Neural cell (in vitro differentiated cells): ENCODE measurements at regions not wholly inside any gene's neighbourhood (a gene's known extent, or its start where the extent isn't known, plus 50 kb on each side); places are given as distances from the start of the nearest gene placed in this dataset.

Experiments used
- H2AFZ ChIP-seq: fragments of 200-600, 300-800 bp; sonication (generic), shearing (Covaris generic); 2 replicates; pipeline ENCODE4 v1.6.0; 2014; ENCODE audit warnings: low read depth, mild to moderate bottlenecking, antibody characterized with exemption, low read length, moderate library complexity
- H3F3A ChIP-seq: fragments of 200-600 bp; shearing (Covaris generic); 2 replicates; pipeline ENCODE4 v1.6.1; 2016; ENCODE audit warnings: mild to moderate bottlenecking, moderate library complexity, mixed read lengths, antibody characterized with exemption, low read length; ENCODE audit not compliant: insufficient read depth, poor library complexity, severe bottlenecking
- H3K27ac ChIP-seq: fragments of 200-600, 300-800 bp; sonication (generic), shearing (Covaris generic); 2 replicates; pipeline ENCODE4 v1.5.1; 2014; ENCODE audit warnings: mild to moderate bottlenecking, low read length, moderate library complexity
- H3K27me3 ChIP-seq: fragments of 300-800, 200-600 bp; sonication (generic), shearing (Covaris generic); 2 replicates; pipeline ENCODE4 v1.6.0; 2014; ENCODE audit warnings: mild to moderate bottlenecking, low read depth, low read length, moderate library complexity; ENCODE audit not compliant: insufficient read depth
- H3K36me3 ChIP-seq: fragments of 300-800, 200-600 bp; sonication (generic), shearing (Covaris generic); 2 replicates; pipeline ENCODE4 v1.5.1; 2014; ENCODE audit warnings: mild to moderate bottlenecking, antibody characterized with exemption, low read length, moderate library complexity; ENCODE audit not compliant: insufficient read depth
- H3K4me2 ChIP-seq: fragments of 300-800, 200-600 bp; sonication (generic), shearing (Covaris generic); 2 replicates; pipeline ENCODE4 v1.6.0; 2014; ENCODE audit warnings: mild to moderate bottlenecking, low read length
- H3K4me3 ChIP-seq: fragments of 300-800, 200-600 bp; sonication (generic), shearing (Covaris generic); 2 replicates; pipeline ENCODE4 v1.5.1; 2014; ENCODE audit warnings: mild to moderate bottlenecking, low read length, moderate library complexity
- H3K79me2 ChIP-seq: fragments of 200-600 bp; shearing (Covaris generic); replicated peaks from 2 replicates; pipeline ENCODE4 v1.6.0; 2014; ENCODE audit warnings: mild to moderate bottlenecking, low read length, moderate library complexity; ENCODE audit not compliant: insufficient read depth
- H3K9ac ChIP-seq: fragments of 300-800, 200-600 bp; sonication (generic), shearing (Covaris generic); 2 replicates; pipeline ENCODE4 v1.6.1; 2016; ENCODE audit warnings: mild to moderate bottlenecking, low read length, mixed read lengths
- H3K9me2 ChIP-seq: fragments of 200-600 bp; shearing (Covaris generic); 2 replicates; pipeline ENCODE4 v1.6.1; 2016; ENCODE audit warnings: mild to moderate bottlenecking, low read length, mixed read lengths; ENCODE audit not compliant: insufficient read depth
- H3K9me3 ChIP-seq: fragments of 200-600, 300-800 bp; sonication (generic), shearing (Covaris generic); 2 replicates; pipeline ENCODE4 v1.6.1; 2016; ENCODE audit warnings: mild to moderate bottlenecking, mixed run types, low read length, moderate library complexity, mixed read lengths
- H4K20me1 ChIP-seq: fragments of 200-600 bp; shearing (Covaris generic); 2 replicates; pipeline ENCODE4 v1.6.1; 2016; ENCODE audit warnings: mild to moderate bottlenecking, mixed run types; ENCODE audit not compliant: insufficient read depth
- CTCF ChIP-seq: fragments of 450-650 bp; IDR thresholded peaks from 2 replicates; pipeline ENCODE4 v1.5.1; 2014; ENCODE audit warnings: antibody characterized with exemption, mild to moderate bottlenecking, moderate library complexity; ENCODE audit not compliant: poor library complexity, severe bottlenecking
- EP300 ChIP-seq: fragments of 450-650 bp; conservative IDR thresholded peaks from 2 replicates; pipeline ENCODE4 v1.6.1; 2014; ENCODE audit warnings: antibody characterized with exemption, mild to moderate bottlenecking, moderate library complexity; ENCODE audit not compliant: poor library complexity, severe bottlenecking
- EZH2 ChIP-seq: fragments of 200-600, 300-800 bp; shearing (Covaris generic), sonication (generic); IDR thresholded peaks from 2 replicates; pipeline ENCODE4 v1.6.1; 2014; ENCODE audit warnings: antibody characterized with exemption, low read length, borderline replicate concordance, mild to moderate bottlenecking; ENCODE audit not compliant: insufficient read depth, poor library complexity, severe bottlenecking
- MXI1 ChIP-seq: fragments of 450-650 bp; conservative IDR thresholded peaks from 2 replicates; pipeline ENCODE4 v1.6.1; 2014; ENCODE audit warnings: antibody characterized with exemption, mild to moderate bottlenecking; ENCODE audit not compliant: poor library complexity, severe bottlenecking
- POLR2AphosphoS5 ChIP-seq: IDR thresholded peaks from 2 replicates; pipeline ENCODE4 v1.6.1; 2012
- RAD21 ChIP-seq: fragments of 450-650 bp; conservative IDR thresholded peaks from 2 replicates; pipeline ENCODE4 v1.6.1; 2014; ENCODE audit warnings: antibody characterized with exemption, mild to moderate bottlenecking, moderate library complexity
- REST ChIP-seq: IDR thresholded peaks from 2 replicates; pipeline ENCODE4 v1.6.1; 2012; ENCODE audit warnings: borderline replicate concordance
- SMC3 ChIP-seq: fragments of 450-650 bp; conservative IDR thresholded peaks from 2 replicates; pipeline ENCODE4 v1.6.1; 2014; ENCODE audit warnings: antibody characterized with exemption, mild to moderate bottlenecking, moderate library complexity; ENCODE audit not compliant: poor library complexity
- TAF1 ChIP-seq: IDR thresholded peaks from 2 replicates; pipeline ENCODE4 v1.6.1; 2012; ENCODE audit warnings: low read depth

- no peaks in the 10 kb centered on the region for H4K20me1 ChIP-seq
- H3F3A ChIP-seq: no peaks in the 10 kb centered on the region
- no peak overlapping the region for H2AFZ ChIP-seq
- no peaks in the 10 kb centered on the region for H3K9me3 ChIP-seq
- no peaks in the 10 kb centered on the region for H3K27me3 ChIP-seq
- no peaks in the 10 kb centered on the region for H3K79me2 ChIP-seq
- no peak overlapping the region for H3K4me2 ChIP-seq
- no peak overlapping the region for H3K27ac ChIP-seq
- H3K4me3 ChIP-seq: no peak overlapping the region
- no peaks in the 10 kb centered on the region for H3K36me3 ChIP-seq
- no peak for TF ChIP-seq EZH2
- no peak for TF ChIP-seq TAF1
- TF ChIP-seq MXI1: no peak
- TF ChIP-seq POLR2AphosphoS5: no peak
- no peak for TF ChIP-seq RAD21
- no peak for TF ChIP-seq CTCF
- TF ChIP-seq REST: no peak
- no peak for TF ChIP-seq SMC3
- TF ChIP-seq EP300: no peak
- no peak overlapping the region for H3K9ac ChIP-seq
- no peaks in the 10 kb centered on the region for H3K9me2 ChIP-seq
Observed at GRCh38 chr5:20245432-20245974, 257.5 kb upstream of the CDH18 start.

DNA sequence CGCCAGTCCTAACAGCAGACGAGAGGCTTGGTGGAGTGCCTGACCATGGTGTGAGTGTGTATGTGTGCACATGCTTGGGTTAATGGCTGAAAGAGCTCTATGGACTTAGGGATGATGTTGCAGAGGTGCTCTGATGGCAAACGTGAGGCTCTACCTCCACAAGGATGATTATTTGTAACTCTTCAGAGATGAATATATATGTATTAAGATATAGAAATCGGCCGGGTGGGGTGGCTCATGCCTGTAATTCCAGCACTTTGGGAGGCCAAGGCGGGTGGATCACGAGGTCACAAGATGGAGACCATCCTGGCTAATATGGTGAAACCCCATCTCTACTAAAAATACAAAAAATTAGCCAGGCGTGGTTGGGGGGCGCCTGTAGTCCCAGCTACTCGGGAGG, 253.4 kb upstream of the CDH18 start:
- Histone ChIP-seq H3K9me2 (no peaks in the 10 kb centered on the region), H3K9me3 (no peaks in the 10 kb centered on the region), H4K20me1 (no peaks in the 10 kb centered on the region), H3K9ac (no peak overlapping the region), H3K36me3 (no peaks in the 10 kb centered on the region), H3K27ac (no peak overlapping the region), H2AFZ (no peak overlapping the region), H3K4me3 (no peak overlapping the region), H3K4me2 (no peak overlapping the region), H3K79me2 (no peaks in the 10 kb centered on the region), H3F3A (no peaks in the 10 kb centered on the region), H3K27me3 (no peaks in the 10 kb centered on the region)
- no peak for TF ChIP-seq TAF1
- no peak for TF ChIP-seq MXI1
- TF ChIP-seq CTCF: no peak
- no peak for TF ChIP-seq SMC3
- no peak for TF ChIP-seq POLR2AphosphoS5
- TF ChIP-seq REST: no peak
- no peak for TF ChIP-seq EP300
- TF ChIP-seq EZH2: no peak
- TF ChIP-seq RAD21: no peak
